BLaER1 treated with 17β-estradiol and CSF1 and Interleukin-3, amounts not matched to agents 10 nM and 100 nM (cell line): ENCODE measurements at regions not wholly inside any gene's neighbourhood (a gene's known extent, or its start where the extent isn't known, plus 50 kb on each side); places are given as distances from the start of the nearest gene placed in this dataset.

Source experiments
- H3K27ac ChIP-seq, 11 experiments: shearing (Covaris generic); formaldehyde crosslinking; 2 replicates each; pipeline ENCODE4 v1.8.1; 2022
- H3K27me3 ChIP-seq, 11 experiments: shearing (Covaris generic); formaldehyde crosslinking; 2 replicates each; pipeline ENCODE4 v1.8.1; 2022
- H3K36me3 ChIP-seq, 11 experiments: shearing (Covaris generic); formaldehyde crosslinking; 2 replicates each; pipeline ENCODE4 v1.8.1; 2022
- H3K4me1 ChIP-seq, 10 experiments: shearing (Covaris generic); formaldehyde crosslinking; 2 replicates each; pipeline ENCODE4 v1.8.1; 2022
- H3K4me2 ChIP-seq, 11 experiments: shearing (Covaris generic); formaldehyde crosslinking; 2 replicates each; pipeline ENCODE4 v1.8.1; 2022
- H3K4me3 ChIP-seq, 10 experiments: shearing (Covaris generic); formaldehyde crosslinking; 2 replicates each; pipeline ENCODE4 v1.8.1; 2022
- H3K9ac ChIP-seq, 11 experiments: shearing (Covaris generic); formaldehyde crosslinking; 2 replicates each; pipeline ENCODE4 v1.8.1; 2022
- H3K9me3 ChIP-seq, 11 experiments: shearing (Covaris generic); formaldehyde crosslinking; replicated peaks in 1 of 11; 2 replicates each; pipeline ENCODE4 v1.8.1; 2022
- H4K20me1 ChIP-seq, 11 experiments: shearing (Covaris generic); formaldehyde crosslinking; 2 replicates each; pipeline ENCODE4 v1.8.1; 2022
- Cebpa-rat ChIP-seq, 11 experiments: shearing (Covaris generic); IDR thresholded peaks; 2 replicates each; pipeline ENCODE4 v1.8.1; 2022

GRCh38 chr2:78895022-78895421 lies 130.5 kb upstream of the REG3G start:
- Histone ChIP-seq H4K20me1 (no peaks in the 10 kb centered on the region), H3K9ac (no peak overlapping the region), H3K4me2 (no peak overlapping the region), H3K36me3 (no peaks in the 10 kb centered on the region), H3K9me3 (no peaks in the 10 kb centered on the region), H3K27me3 (no peaks in the 10 kb centered on the region), H3K4me3 (no peak overlapping the region), H3K4me1 (no peaks in the 10 kb centered on the region), H3K27ac (no peak overlapping the region)
- no peak for TF ChIP-seq Cebpa-rat (IDR thresholded peaks at IDR 0.05)

GRCh38 chr2:78896536-78896935 lies 129.0 kb upstream of the REG3G start:
- no peak for TF ChIP-seq Cebpa-rat (IDR thresholded peaks at IDR 0.05)
- Histone ChIP-seq H3K27me3 (no peaks in the 10 kb centered on the region), H3K4me2 (no peak overlapping the region), H3K9ac (no peak overlapping the region), H4K20me1 (no peaks in the 10 kb centered on the region), H3K4me1 (no peaks in the 10 kb centered on the region), H3K27ac (no peak overlapping the region), H3K36me3 (no peaks in the 10 kb centered on the region), H3K4me3 (no peak overlapping the region), H3K9me3 (no peaks in the 10 kb centered on the region)

- H3K4me1 ChIP-seq: no peaks in the 10 kb centered on the region
- no peak for TF ChIP-seq Cebpa-rat (IDR thresholded peaks at IDR 0.05)
- no peak overlapping the region for H3K4me3 ChIP-seq
- H4K20me1 ChIP-seq: no peaks in the 10 kb centered on the region
- H3K9me3 ChIP-seq: no peaks in the 10 kb centered on the region
- H3K4me2 ChIP-seq: no peak overlapping the region
- H3K27ac ChIP-seq: no peak overlapping the region
- no peaks in the 10 kb centered on the region for H3K27me3 ChIP-seq
- H3K9ac ChIP-seq: no peak overlapping the region
- no peaks in the 10 kb centered on the region for H3K36me3 ChIP-seq
Measured at GRCh38 chr2:78907089-78907488, 118.4 kb upstream of the REG3G start.

GRCh38 chr2:78908973-78909372 lies 116.5 kb upstream of the REG3G start:
- no peak for TF ChIP-seq Cebpa-rat (IDR thresholded peaks at IDR 0.05)
- H3K36me3 ChIP-seq: no peaks in the 10 kb centered on the region
- H3K27ac ChIP-seq: no peak overlapping the region
- no peaks in the 10 kb centered on the region for H3K9me3 ChIP-seq
- H3K9ac ChIP-seq: no peak overlapping the region
- H3K27me3 ChIP-seq: no peaks in the 10 kb centered on the region
- no peaks in the 10 kb centered on the region for H4K20me1 ChIP-seq
- no peak overlapping the region for H3K4me2 ChIP-seq
- no peak overlapping the region for H3K4me3 ChIP-seq
- no peaks in the 10 kb centered on the region for H3K4me1 ChIP-seq

- no peaks in the 10 kb centered on the region for H4K20me1 ChIP-seq
Measured at GRCh38 chr2:78910376-78910775, 115.1 kb upstream of the REG3G start.

GRCh38 chr2:78913257-78913656 lies 112.2 kb upstream of the REG3G start:
- Histone ChIP-seq H3K4me1 (no peaks in the 10 kb centered on the region), H3K9me3 (no peaks in the 10 kb centered on the region), H3K4me2 (no peak overlapping the region), H4K20me1 (no peaks in the 10 kb centered on the region), H3K9ac (no peak overlapping the region), H3K36me3 (no peaks in the 10 kb centered on the region), H3K4me3 (no peak overlapping the region), H3K27ac (no peak overlapping the region), H3K27me3 (no peaks in the 10 kb centered on the region)
- no peak for TF ChIP-seq Cebpa-rat (IDR thresholded peaks at IDR 0.05)

More at GRCh38 chr2:78910376-78910775, 115.1 kb upstream of the REG3G start:
- TF ChIP-seq Cebpa-rat (IDR thresholded peaks at IDR 0.05): no peak
- H3K4me3 ChIP-seq: no peak overlapping the region
- H3K4me1 ChIP-seq: no peaks in the 10 kb centered on the region
- no peaks in the 10 kb centered on the region for H3K36me3 ChIP-seq
- no peak overlapping the region for H3K4me2 ChIP-seq
- no peak overlapping the region for H3K27ac ChIP-seq
- no peak overlapping the region for H3K9ac ChIP-seq
- no peaks in the 10 kb centered on the region for H3K9me3 ChIP-seq
- H3K27me3 ChIP-seq: no peaks in the 10 kb centered on the region

GRCh38 chr2:78925258-78925657 lies 100.2 kb upstream of the REG3G start:
- no peak for TF ChIP-seq Cebpa-rat (IDR thresholded peaks at IDR 0.05)
- no peaks in the 10 kb centered on the region for H3K9me3 ChIP-seq
- no peak overlapping the region for H3K27ac ChIP-seq
- no peak overlapping the region for H3K4me3 ChIP-seq
- no peaks in the 10 kb centered on the region for H3K36me3 ChIP-seq
- H3K4me2 ChIP-seq: no peak overlapping the region
- H4K20me1 ChIP-seq: no peaks in the 10 kb centered on the region
- no peak overlapping the region for H3K9ac ChIP-seq
- no peaks in the 10 kb centered on the region for H3K4me1 ChIP-seq
- H3K27me3 ChIP-seq: no peaks in the 10 kb centered on the region

- no peak overlapping the region for H3K27ac ChIP-seq
- no peak overlapping the region for H3K9ac ChIP-seq
- no peaks in the 10 kb centered on the region for H4K20me1 ChIP-seq
- no peak overlapping the region for H3K4me2 ChIP-seq
- no peak for TF ChIP-seq Cebpa-rat (IDR thresholded peaks at IDR 0.05)
- no peaks in the 10 kb centered on the region for H3K36me3 ChIP-seq
- H3K9me3 ChIP-seq: no peaks in the 10 kb centered on the region
- H3K4me1 ChIP-seq: no peaks in the 10 kb centered on the region
- no peaks in the 10 kb centered on the region for H3K27me3 ChIP-seq
- H3K4me3 ChIP-seq: no peak overlapping the region
Measured at GRCh38 chr2:78928502-78928901, 97.0 kb upstream of the REG3G start.

GRCh38 chr2:78940998-78941397 lies 84.5 kb upstream of the REG3G start:
- H3K4me3 ChIP-seq: no peak overlapping the region
- no peak for TF ChIP-seq Cebpa-rat (IDR thresholded peaks at IDR 0.05)
- no peaks in the 10 kb centered on the region for H4K20me1 ChIP-seq
- no peak overlapping the region for H3K9ac ChIP-seq
- H3K4me2 ChIP-seq: no peak overlapping the region
- H3K27ac ChIP-seq: no peak overlapping the region
- H3K4me1 ChIP-seq: peaks cover 0 to 6% (median 3%) of the 10 kb centered on the region in 10 experiments; a peak in 4 of 20 replicates
- peaks cover 0 to 8% (median 0%) of the 10 kb centered on the region in 11 experiments; a peak in 1 of 22 replicates for H3K9me3 ChIP-seq
- no peaks in the 10 kb centered on the region for H3K36me3 ChIP-seq
- H3K27me3 ChIP-seq: no peaks in the 10 kb centered on the region

- Histone ChIP-seq H3K4me2 (no peak overlapping the region), H4K20me1 (no peaks in the 10 kb centered on the region), H3K4me1 (peaks cover 0 to 6% (median 3%) of the 10 kb centered on the region in 10 experiments; a peak in 4 of 20 replicates), H3K27ac (no peak overlapping the region), H3K9me3 (peaks cover 0 to 13% (median 0%) of the 10 kb centered on the region in 11 experiments; a peak in 1 of 22 replicates), H3K4me3 (no peak overlapping the region), H3K27me3 (no peaks in the 10 kb centered on the region), H3K36me3 (no peaks in the 10 kb centered on the region), H3K9ac (no peak overlapping the region)
- no peak for TF ChIP-seq Cebpa-rat (IDR thresholded peaks at IDR 0.05)
Measured at GRCh38 chr2:78941751-78942150, 83.8 kb upstream of the REG3G start.
